Activated naive CD8-positive, alpha-beta T cell treated with anti-CD3 and anti-CD28 coated beads, Interleukin-2, amount 10 ng/mL, durations not matched to agents 7 days and 5 days (primary cell): ENCODE measurements at regions not wholly inside any gene's neighbourhood (a gene's known extent, or its start where the extent isn't known, plus 50 kb on each side); places are given as distances from the start of the nearest gene placed in this dataset.

Experiments
- ATAC-seq: fragments of 150-1000 bp; cut with Tn5 transposase; one replicate; pipeline ENCODE4 v1.10.0; 2021; ENCODE audit warnings: low read depth, moderate library complexity
- POLR2A ChIA-PET: fragments of 350-600 bp; sonication (Branson Sonifier 250); formaldehyde crosslinking; loops from one replicate; lab custom pipeline; 2021; ENCODE audit warnings: antibody characterized with exemption; lab: Charles Lee
- DNase-seq: peaks from one replicate; pipeline ENCODE4 v3.0.0; 2021
- H3K27ac Mint-ChIP-seq: one replicate; pipeline ENCODE4 v1.8.0; 2022; ENCODE audit warnings: mild to moderate bottlenecking, mixed read lengths
- H3K27me3 Mint-ChIP-seq: one replicate; pipeline ENCODE4 v1.8.0; 2022; ENCODE audit warnings: mild to moderate bottlenecking, moderate library complexity, mixed read lengths
- H3K36me3 Mint-ChIP-seq: one replicate; pipeline ENCODE4 v1.8.0; 2021; ENCODE audit warnings: mild to moderate bottlenecking, mixed read lengths
- H3K4me1 Mint-ChIP-seq: one replicate; pipeline ENCODE4 v1.8.0; 2021; ENCODE audit warnings: mixed read lengths
- H3K4me3 Mint-ChIP-seq: one replicate; pipeline ENCODE4 v1.8.0; 2022; ENCODE audit warnings: mild to moderate bottlenecking, moderate library complexity, mixed read lengths
- H3K9me3 Mint-ChIP-seq: one replicate; pipeline ENCODE4 v1.8.0; 2021; ENCODE audit warnings: mixed read lengths

DNA sequence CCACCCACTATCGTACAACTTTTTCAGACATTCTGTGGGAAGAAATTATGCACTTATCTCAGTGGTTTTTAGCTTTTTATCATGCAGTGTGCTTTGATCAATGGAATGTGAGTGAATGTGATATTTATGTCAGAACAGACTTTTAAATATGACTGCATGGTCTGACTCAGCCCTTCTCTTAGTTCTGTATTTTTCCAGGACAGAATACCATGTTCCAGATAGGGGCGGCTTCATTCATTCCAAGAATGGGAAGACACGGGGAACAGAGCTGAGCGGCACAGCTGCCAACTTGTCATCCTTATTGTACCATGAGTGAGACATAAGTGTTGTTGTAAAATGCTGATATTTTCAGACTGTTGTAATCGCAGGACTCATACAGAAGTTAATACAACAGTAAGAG, 214.6 kb upstream of the NCAM2 start:
- no peaks in the 10 kb centered on the region for H3K4me1 Mint-ChIP-seq
- H3K27me3 Mint-ChIP-seq = no peaks in the 10 kb centered on the region
- POLR2A ChIA-PET = no interaction called here
- no peak for DNase-seq
- H3K36me3 Mint-ChIP-seq = no peaks in the 10 kb centered on the region
- H3K9me3 Mint-ChIP-seq = peaks cover 4% of the 10 kb centered on the region
- ATAC-seq = no peak
- no peak overlapping the region for H3K27ac Mint-ChIP-seq
- no peak overlapping the region for H3K4me3 Mint-ChIP-seq

DNA sequence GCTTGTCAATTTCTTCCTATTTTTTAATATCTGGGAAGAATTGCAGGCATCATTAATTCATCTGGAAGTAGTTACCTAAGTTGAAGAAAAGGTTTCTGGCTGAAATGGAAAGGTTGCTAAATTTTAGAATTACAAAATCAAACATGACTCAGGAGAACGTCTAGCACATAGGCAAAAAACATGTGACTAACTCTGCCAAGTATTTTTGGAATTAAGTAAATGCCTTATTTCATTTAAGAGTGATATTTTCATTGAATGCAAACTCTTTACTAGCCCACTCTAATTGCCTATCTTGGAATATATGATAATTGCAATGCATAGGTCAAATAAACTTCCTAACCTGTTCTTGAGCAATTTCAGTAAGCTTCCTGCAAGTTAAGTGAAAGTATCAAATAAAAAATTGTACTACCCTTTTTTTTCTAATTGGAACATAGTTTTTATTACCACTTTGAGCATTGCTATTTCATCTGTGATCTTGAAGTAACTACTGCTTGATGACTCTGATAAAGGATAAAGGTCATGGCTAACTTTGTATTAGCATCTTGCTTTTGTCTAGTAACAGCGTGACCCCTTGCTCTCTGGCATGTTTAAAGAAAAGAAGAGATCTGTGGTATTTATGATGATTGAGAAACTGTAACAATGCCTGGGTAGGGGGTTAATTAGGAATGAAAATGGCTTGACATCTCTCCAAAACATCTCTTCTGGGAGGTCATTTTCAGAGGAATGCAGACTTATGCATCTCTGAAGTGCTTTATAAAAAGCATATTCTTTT, 208.3 kb upstream of the NCAM2 start:
- no peaks in the 10 kb centered on the region for H3K4me1 Mint-ChIP-seq
- H3K36me3 Mint-ChIP-seq = peaks cover 2% of the 10 kb centered on the region
- no peak for ATAC-seq
- H3K27ac Mint-ChIP-seq = no peak overlapping the region
- H3K9me3 Mint-ChIP-seq = peaks cover 2% of the 10 kb centered on the region
- POLR2A ChIA-PET = no interaction called here
- no peaks in the 10 kb centered on the region for H3K27me3 Mint-ChIP-seq
- H3K4me3 Mint-ChIP-seq = no peak overlapping the region
- no peak for DNase-seq

DNA sequence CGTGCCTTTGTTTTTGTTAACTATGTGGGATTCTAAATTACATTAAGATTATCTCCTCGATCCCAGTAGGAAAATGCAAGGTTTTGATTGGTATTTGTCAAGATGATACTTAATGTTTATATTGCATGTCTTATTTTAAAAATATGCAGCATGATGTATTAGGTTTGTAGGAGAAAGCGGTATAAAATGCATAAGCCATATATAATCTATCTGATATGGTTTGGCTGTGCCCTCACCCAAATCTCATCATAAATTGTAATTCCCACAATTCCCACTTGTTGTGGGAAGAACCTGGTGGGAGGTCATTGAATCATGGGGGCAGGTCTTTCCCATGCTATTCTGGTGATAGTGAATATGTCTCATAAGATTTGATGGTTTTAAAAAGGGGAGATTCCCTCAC, 198.1 kb upstream of the NCAM2 start:
- no peaks in the 10 kb centered on the region for H3K36me3 Mint-ChIP-seq
- no peak for DNase-seq
- H3K4me3 Mint-ChIP-seq = no peak overlapping the region
- POLR2A ChIA-PET = no interaction called here
- H3K9me3 Mint-ChIP-seq = peaks cover 5% of the 10 kb centered on the region
- H3K27ac Mint-ChIP-seq = no peak overlapping the region
- H3K4me1 Mint-ChIP-seq = no peaks in the 10 kb centered on the region
- H3K27me3 Mint-ChIP-seq = no peaks in the 10 kb centered on the region
- no peak for ATAC-seq

DNA sequence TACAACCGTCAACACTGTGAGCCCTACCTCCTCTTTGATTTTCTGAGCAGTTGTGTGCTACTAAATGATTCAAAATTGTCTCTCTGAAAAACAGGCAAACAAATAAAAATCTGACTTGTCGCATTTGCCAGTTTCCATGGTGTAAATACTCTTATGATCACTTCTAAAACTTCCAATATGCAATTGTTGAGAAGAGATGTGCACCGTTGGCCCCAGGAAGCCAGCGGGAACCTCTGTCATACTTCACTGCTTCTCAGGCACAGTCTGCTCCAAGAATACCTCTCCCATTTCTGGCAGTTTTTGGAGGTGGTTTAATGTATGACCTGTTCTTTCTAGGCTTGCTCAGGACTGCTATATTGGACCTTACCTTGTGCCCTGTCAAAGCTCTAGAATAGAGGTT, 196.0 kb upstream of the NCAM2 start:
- no peak for DNase-seq

DNA sequence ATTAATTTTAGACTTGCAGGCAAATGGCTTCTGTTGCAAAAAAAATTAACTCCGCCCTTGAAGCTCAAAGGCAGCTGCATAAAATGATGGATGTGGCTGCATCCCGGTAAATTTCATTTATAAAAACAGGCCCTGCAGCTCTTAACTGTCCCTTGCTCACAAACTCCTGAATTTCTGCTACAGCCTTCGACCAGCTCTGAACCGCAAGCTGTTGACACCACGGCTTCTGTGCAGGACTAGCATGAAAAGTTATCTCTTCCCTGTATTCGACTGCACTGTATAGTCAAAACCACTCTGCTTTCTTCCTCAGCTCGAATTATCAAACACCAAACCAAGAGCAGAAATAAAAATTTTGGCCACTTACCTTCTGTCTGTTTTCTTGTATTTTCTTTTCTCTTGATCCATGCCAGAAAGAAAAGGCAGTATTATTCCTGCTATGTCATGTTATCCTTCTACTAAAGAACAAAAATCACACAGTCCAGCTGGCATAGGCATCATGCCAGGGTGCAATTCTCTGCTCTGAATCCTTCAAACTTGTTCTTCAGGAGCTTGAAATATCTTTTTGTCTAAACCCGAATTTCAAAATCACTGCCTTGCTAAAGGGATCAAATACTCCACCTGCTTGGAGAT, 195.5 kb upstream of the NCAM2 start:
- Mint-ChIP-seq H3K27ac (no peak overlapping the region), H3K4me3 (no peak overlapping the region), H3K4me1 (no peaks in the 10 kb centered on the region), H3K9me3 (peaks cover 2% of the 10 kb centered on the region), H3K36me3 (no peaks in the 10 kb centered on the region), H3K27me3 (no peaks in the 10 kb centered on the region)
- DNase-seq (no peak), ATAC-seq (no peak)
- POLR2A ChIA-PET = no interaction called here

More for the DNA sequence above, 196.0 kb upstream of the NCAM2 start:
- no peak overlapping the region for H3K27ac Mint-ChIP-seq
- no peak for ATAC-seq
- POLR2A ChIA-PET = no interaction called here
- H3K27me3 Mint-ChIP-seq = no peaks in the 10 kb centered on the region
- peaks cover 2% of the 10 kb centered on the region for H3K9me3 Mint-ChIP-seq
- H3K36me3 Mint-ChIP-seq = no peaks in the 10 kb centered on the region
- no peaks in the 10 kb centered on the region for H3K4me1 Mint-ChIP-seq
- no peak overlapping the region for H3K4me3 Mint-ChIP-seq

DNA sequence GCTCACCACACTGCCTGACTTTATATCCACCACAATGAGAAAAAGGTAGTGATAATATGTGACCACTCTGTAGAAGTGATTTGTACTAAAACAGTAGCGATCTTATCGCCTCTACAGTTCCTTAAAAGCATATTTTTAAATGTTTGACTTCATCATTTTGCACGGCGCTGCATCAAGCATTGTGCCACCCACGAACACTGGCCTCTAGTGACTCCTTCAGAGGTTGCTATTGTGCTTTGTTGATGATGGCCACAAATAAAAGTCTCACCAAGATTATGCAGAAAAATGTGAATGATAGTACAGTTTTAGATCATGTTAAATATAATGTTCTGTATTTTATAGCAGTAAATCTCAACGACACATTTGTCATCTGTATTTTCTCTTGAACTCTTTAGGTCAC, 186.5 kb upstream of the NCAM2 start:
- no peak for DNase-seq
- ATAC-seq = no peak
- POLR2A ChIA-PET = no interaction called here
- Mint-ChIP-seq H3K27me3 (no peaks in the 10 kb centered on the region), H3K9me3 (peaks cover 2% of the 10 kb centered on the region), H3K4me3 (no peak overlapping the region), H3K27ac (no peak overlapping the region), H3K4me1 (no peaks in the 10 kb centered on the region), H3K36me3 (no peaks in the 10 kb centered on the region)

DNA sequence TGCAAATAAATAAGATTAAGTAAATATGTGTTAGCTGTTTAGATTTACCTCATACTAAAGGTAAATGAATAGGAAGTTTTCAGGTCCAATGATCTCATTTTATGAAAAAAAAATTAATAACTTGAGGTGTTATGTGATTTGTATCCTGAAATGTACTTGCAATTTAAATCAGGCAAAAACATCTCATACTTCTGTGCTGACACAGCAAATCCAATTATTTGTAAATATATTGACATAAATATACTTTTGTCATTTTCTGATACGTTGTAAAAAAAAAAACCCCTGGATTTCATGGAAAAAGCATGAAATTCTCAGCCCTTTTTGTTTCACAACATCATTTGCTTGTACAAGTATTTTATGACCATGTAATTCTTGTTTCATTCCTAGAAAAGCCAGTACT, 184.1 kb upstream of the NCAM2 start:
- Mint-ChIP-seq H3K4me3 (no peak overlapping the region), H3K36me3 (no peaks in the 10 kb centered on the region), H3K9me3 (peaks cover 2% of the 10 kb centered on the region), H3K4me1 (no peaks in the 10 kb centered on the region), H3K27ac (no peak overlapping the region), H3K27me3 (no peaks in the 10 kb centered on the region)
- no peak for ATAC-seq
- POLR2A ChIA-PET = interaction anchor here (0.7 kb wide), 1 partner anchor 55 kb away, joined by 3 read pairs; no protein-coding TSS in a partner anchor
- DNase-seq = no peak

DNA sequence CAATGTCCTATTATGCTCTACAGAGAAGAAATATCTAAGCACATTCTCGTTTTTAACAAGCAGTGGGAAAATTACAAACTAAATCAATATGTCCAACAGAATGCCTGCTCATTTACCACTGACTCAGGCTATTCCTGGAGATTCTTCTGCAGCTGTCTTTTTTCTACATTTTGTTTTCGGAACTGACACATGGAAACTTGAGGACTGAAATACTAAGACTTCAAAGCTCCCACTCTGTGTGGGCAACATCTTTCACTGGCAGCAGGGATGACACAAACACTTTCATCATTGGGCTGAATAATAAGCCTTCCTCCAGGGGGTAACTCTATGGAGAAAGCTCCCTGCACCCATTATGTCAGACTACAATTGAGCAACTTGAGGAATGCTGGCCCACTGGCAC, 175.5 kb upstream of the NCAM2 start:
- Mint-ChIP-seq H3K4me3 (no peak overlapping the region), H3K36me3 (no peaks in the 10 kb centered on the region), H3K27ac (no peak overlapping the region), H3K9me3 (no peaks in the 10 kb centered on the region), H3K4me1 (no peaks in the 10 kb centered on the region), H3K27me3 (no peaks in the 10 kb centered on the region)
- POLR2A ChIA-PET = no interaction called here
- no peak for DNase-seq
- ATAC-seq = no peak

DNA sequence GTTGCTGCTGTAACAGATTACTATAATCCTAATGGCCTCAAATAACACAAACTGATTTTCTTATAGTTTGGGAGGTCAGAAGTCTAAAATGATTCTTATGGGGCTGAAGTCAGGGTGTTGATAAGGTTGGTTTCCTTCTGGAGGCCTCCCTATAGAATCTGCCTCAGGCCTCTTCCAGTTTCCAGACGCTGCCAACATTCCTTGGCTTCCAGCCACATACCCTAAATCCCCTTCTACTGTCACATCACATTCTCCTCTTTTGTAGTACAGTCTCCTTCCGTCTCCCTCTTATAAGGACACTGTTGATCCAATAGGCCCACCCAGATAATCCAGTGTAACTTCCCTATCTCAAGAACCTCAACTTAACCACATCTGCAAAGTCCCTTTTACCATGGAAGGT, 145.3 kb upstream of the NCAM2 start:
- Mint-ChIP-seq H3K4me3 (no peak overlapping the region), H3K27me3 (no peaks in the 10 kb centered on the region), H3K36me3 (no peaks in the 10 kb centered on the region), H3K27ac (no peak overlapping the region), H3K4me1 (no peaks in the 10 kb centered on the region), H3K9me3 (no peaks in the 10 kb centered on the region)
- ATAC-seq (no peak), DNase-seq (no peak)
- POLR2A ChIA-PET = no interaction called here

DNA sequence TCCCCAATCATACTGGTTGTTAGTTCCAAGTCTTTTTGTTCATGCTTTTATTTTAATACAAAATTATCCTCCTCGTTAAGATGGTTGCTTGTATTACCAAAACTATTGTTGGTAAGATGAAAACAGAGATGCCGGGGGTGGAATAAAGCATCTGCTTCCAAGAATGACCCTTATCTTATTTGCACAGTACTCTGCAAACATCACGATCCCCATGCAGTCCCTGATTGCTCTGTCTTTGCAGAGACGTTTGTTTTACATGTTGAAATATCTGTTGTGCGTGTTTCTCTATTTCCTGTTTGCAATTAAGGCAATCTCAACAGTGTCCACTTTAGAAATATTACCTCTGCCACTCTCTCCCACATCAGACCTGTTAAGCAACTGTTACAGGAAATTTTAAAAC, 141.3 kb upstream of the NCAM2 start:
- ATAC-seq (no peak), DNase-seq (no peak)
- Mint-ChIP-seq H3K27me3 (no peaks in the 10 kb centered on the region), H3K27ac (no peak overlapping the region), H3K9me3 (peaks cover 4% of the 10 kb centered on the region), H3K4me1 (no peaks in the 10 kb centered on the region), H3K4me3 (no peak overlapping the region), H3K36me3 (no peaks in the 10 kb centered on the region)
- POLR2A ChIA-PET = no interaction called here

DNA sequence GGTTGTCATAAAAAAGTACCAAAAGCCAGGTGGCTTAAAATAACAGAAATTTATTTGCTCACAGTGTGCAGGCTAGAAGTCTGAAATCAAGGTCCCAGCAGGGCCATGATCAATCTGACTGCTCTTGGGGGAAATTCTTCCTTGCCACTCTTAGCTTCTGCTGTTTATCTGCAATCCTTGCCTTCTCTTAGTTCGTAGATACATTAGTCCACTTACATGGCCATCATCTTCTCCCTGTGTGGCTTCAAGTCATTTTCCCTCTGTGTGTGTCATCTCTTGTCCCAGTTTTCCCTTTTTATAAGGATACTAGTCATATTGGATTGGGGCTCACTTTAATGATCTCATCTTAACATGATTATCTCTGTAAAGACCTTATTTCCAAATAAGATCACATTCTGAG, 124.0 kb upstream of the NCAM2 start:
- ATAC-seq (no peak), DNase-seq (no peak)
- peaks cover 3% of the 10 kb centered on the region for H3K9me3 Mint-ChIP-seq
- no peaks in the 10 kb centered on the region for H3K4me1 Mint-ChIP-seq
- no peaks in the 10 kb centered on the region for H3K36me3 Mint-ChIP-seq
- no peak overlapping the region for H3K4me3 Mint-ChIP-seq
- no peaks in the 10 kb centered on the region for H3K27me3 Mint-ChIP-seq
- no peak overlapping the region for H3K27ac Mint-ChIP-seq
- POLR2A ChIA-PET = no interaction called here

DNA sequence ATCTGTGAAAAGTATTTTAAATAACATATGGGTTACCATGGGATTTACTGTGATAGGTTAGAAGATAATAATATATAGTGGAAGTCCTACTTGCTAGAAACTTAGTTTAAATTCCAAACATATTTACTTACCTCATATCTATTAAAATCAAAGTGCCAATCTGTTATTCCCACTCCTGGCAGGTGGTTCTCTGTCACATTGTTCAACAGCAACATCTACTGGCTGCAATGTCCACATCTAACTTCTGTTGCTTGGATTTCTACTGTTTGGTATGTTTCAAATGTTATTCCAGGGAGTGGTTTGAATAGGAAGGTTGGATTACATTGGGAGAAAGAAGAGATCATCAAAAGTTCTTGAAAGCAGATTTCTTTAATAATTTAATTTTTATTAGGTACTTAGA, 122.5 kb upstream of the NCAM2 start:
- DNase-seq = no peak
- Mint-ChIP-seq H3K4me3 (no peak overlapping the region), H3K9me3 (peaks cover 3% of the 10 kb centered on the region), H3K27me3 (no peaks in the 10 kb centered on the region), H3K4me1 (no peaks in the 10 kb centered on the region), H3K27ac (no peak overlapping the region), H3K36me3 (no peaks in the 10 kb centered on the region)
- ATAC-seq = no peak
- POLR2A ChIA-PET = no interaction called here

DNA sequence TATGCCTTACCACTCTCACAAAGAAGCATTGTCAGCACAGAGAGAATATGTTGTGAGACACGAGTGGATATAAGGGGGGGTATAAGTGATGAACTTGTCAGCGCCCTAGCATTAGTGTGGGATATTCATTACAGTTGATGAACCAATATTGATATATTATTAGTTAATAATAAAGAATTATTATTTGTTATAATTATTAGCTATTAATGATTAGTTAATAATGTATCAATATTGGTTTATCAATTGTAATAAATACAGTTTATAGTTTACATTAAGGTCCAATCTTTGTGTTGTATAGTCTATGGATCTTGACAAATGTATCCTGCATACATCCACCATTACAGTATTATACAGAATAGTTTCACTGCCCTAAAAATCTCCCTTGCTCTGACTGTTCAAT, 120.2 kb upstream of the NCAM2 start:
- Mint-ChIP-seq H3K9me3 (peaks cover 3% of the 10 kb centered on the region), H3K36me3 (no peaks in the 10 kb centered on the region), H3K4me1 (no peaks in the 10 kb centered on the region), H3K27ac (no peak overlapping the region), H3K4me3 (no peak overlapping the region), H3K27me3 (no peaks in the 10 kb centered on the region)
- POLR2A ChIA-PET = no interaction called here
- no peak for ATAC-seq
- no peak for DNase-seq
